ENCODE measurements at regions not wholly inside any gene's neighbourhood (a gene's known extent, or its start where the extent isn't known, plus 50 kb on each side); places are given as distances from the start of the nearest gene placed in this dataset.
"Not testable (repeated sequence)": the region's sequence is repeated elsewhere in the genome, so short reads cannot be mapped to it uniquely, and the experiment has no call there.

- not testable (repeated sequence) for TF ChIP-seq EZH2phosphoT487 (IDR thresholded peaks at IDR 0.05; ENCODE audit: borderline replicate concordance, low read depth); TAF1 (IDR thresholded peaks at IDR 0.05; ENCODE audit: borderline replicate concordance, low read depth, low read length); EP300 (IDR thresholded peaks at IDR 0.05; ENCODE audit: borderline replicate concordance in 1 of 2, low read depth in 1 of 2, low read length in 1 of 2); CTCF (IDR thresholded peaks at IDR 0.05); FOXM1 (IDR thresholded peaks at IDR 0.05; ENCODE audit: low read depth); RCOR1 (IDR thresholded peaks at IDR 0.05; ENCODE audit: low read length)
These were observed 429.5 kb upstream of the ZNF804A start for GRCh38 chr2:184168823-184169222.

Measured in SK-N-SH (cell line).